A549 (cell line): ENCODE measurements at regions not wholly inside any gene's neighbourhood (a gene's known extent, or its start where the extent isn't known, plus 50 kb on each side); places are given as distances from the start of the nearest gene placed in this dataset.
A peak's percentile ranks its signal among the peaks of the same experiment; 100 is the strongest.

Experiments
- ATAC-seq, 2 experiments: fragments of 200-7000 bp in 1 of 2; fragments of >200 bp in 1 of 2; cut with Nextera tagmentation in 1 of 2; cut with Tn5 transposase in 1 of 2; 3 replicates each; pipeline versions ENCODE4 v1.8.0 to v1.9.1; 2018 to 2020; ENCODE audit warnings: mild to moderate bottlenecking in 1 of 2, moderate library complexity in 1 of 2
- CTCF ChIA-PET: fragments of 300-600 bp; sonication (Branson Sonifier 250); formaldehyde crosslinking; extraction: SDS; loops from one replicate; lab custom pipeline; 2021; ENCODE audit warnings: antibody characterized with exemption, inconsistent platforms; lab: Yijun Ruan, JAX
- POLR2A ChIA-PET: fragments of 350-600 bp; formaldehyde crosslinking; extraction: SDS; loops from one replicate; lab custom pipeline; 2021; ENCODE audit warnings: antibody characterized with exemption, inconsistent platforms; lab: Yijun Ruan, JAX
- DNase-seq, 2 experiments: peaks; one replicate each; pipeline versions ENCODE4 v3.0.0 to v3.0.0-alpha.2; 2011 to 2016; ENCODE audit warnings: low read depth in 1 of 2, low spot score in 1 of 2
- FAIRE-seq: peaks from 2 replicates; lab custom pipeline; 2011; peaks lifted over from hg19 to GRCh38; lab: Jason Lieb, UNC
- H3K27ac ChIP-seq, 2 experiments: fragments of >200 bp; sonication (Bioruptor Twin); formaldehyde crosslinking; 3 replicates each; pipeline ENCODE4 v1.5.1; 2016 to 2017
- H3K4me1 ChIP-seq: fragments of >200 bp; sonication (Bioruptor Twin); formaldehyde crosslinking; 3 replicates; pipeline ENCODE4 v1.6.1; 2016
- H3K4me2 ChIP-seq: fragments of >200 bp; sonication (Bioruptor Twin); formaldehyde crosslinking; 3 replicates; pipeline ENCODE4 v1.6.1; 2016
- H3K4me3 ChIP-seq: fragments of >200 bp; sonication (Bioruptor Twin); formaldehyde crosslinking; 3 replicates; pipeline ENCODE4 v1.5.1; 2016
- H3K9me3 ChIP-seq: fragments of >200 bp; sonication (Bioruptor Twin); formaldehyde crosslinking; 3 replicates; pipeline ENCODE4 v1.6.1; 2016
- CHD2 ChIP-seq: fragments of 150-350 bp; IDR thresholded peaks from 2 replicates; pipeline ENCODE4 v1.6.1; 2014; ENCODE audit warnings: low read length; ENCODE audit not compliant: partially characterized antibody
- CHD4 ChIP-seq: fragments of 200-600 bp; sonication (generic); IDR thresholded peaks from 2 replicates; pipeline ENCODE4 v1.6.1; 2016; ENCODE audit warnings: antibody characterized with exemption, mild to moderate bottlenecking, borderline replicate concordance
- EHF ChIP-seq: fragments of 250-450 bp; sonication (Bioruptor Pico); IDR thresholded peaks from 2 replicates; pipeline ENCODE4 v1.5.0; 2020; ENCODE audit warnings: mild to moderate bottlenecking
- GATA3 ChIP-seq: IDR thresholded peaks from 2 replicates; pipeline ENCODE4 v1.6.1; 2012; ENCODE audit warnings: borderline replicate concordance
- HDAC2 ChIP-seq: fragments of 200-600 bp; sonication (generic); IDR thresholded peaks from 2 replicates; pipeline ENCODE4 v1.6.1; 2016
- HES2 ChIP-seq: fragments of >200 bp; sonication (Bioruptor Twin); formaldehyde crosslinking; IDR thresholded peaks from 2 replicates; pipeline ENCODE4 v1.6.1; 2016
- HEYL ChIP-seq: fragments of 250-450 bp; sonication (Bioruptor Pico); IDR thresholded peaks from 2 replicates; pipeline ENCODE4 v1.8.0; 2021; ENCODE audit warnings: mild to moderate bottlenecking, moderate library complexity
- HOXA7 ChIP-seq: fragments of 250-450 bp; sonication (Bioruptor Pico); IDR thresholded peaks from 2 replicates; pipeline ENCODE4 v1.5.0; 2020; ENCODE audit warnings: mild to moderate bottlenecking, moderate library complexity
- MAFK ChIP-seq: fragments of 450-650 bp; IDR thresholded peaks from 2 replicates; pipeline ENCODE4 v1.6.1; 2014; ENCODE audit not compliant: partially characterized antibody
- NFE2L2 ChIP-seq: fragments of 150-350 bp; conservative IDR thresholded peaks from 2 replicates; pipeline ENCODE4 v1.6.1; 2014; ENCODE audit warnings: low read length
- NR3C1 ChIP-seq: fragments of >200 bp; sonication (Bioruptor Twin); formaldehyde crosslinking; IDR thresholded peaks from 3 replicates; pipeline ENCODE4 v1.6.1; 2017
- PBX3 ChIP-seq: IDR thresholded peaks from 2 replicates; pipeline ENCODE4 v1.6.1; 2012
- PHF8 ChIP-seq: fragments of 200-600 bp; sonication (generic); IDR thresholded peaks from 2 replicates; pipeline ENCODE4 v1.6.1; 2016; ENCODE audit warnings: low read depth, mild to moderate bottlenecking, antibody characterized with exemption, moderate library complexity, borderline replicate concordance
- RAD21 ChIP-seq, 2 experiments: fragments of >200 bp in 1 of 2; sonication (Bioruptor Twin) in 1 of 2; formaldehyde crosslinking in 1 of 2; IDR thresholded peaks in 1 of 2; conservative IDR thresholded peaks in 1 of 2; 2 replicates in 1 of 2; 3 replicates in 1 of 2; pipeline ENCODE4 v1.6.1; 2012 to 2018; ENCODE audit warnings: inconsistent platforms in 1 of 2
- RCOR1 ChIP-seq: fragments of 150-350 bp; IDR thresholded peaks from 2 replicates; pipeline ENCODE4 v1.6.1; 2014; ENCODE audit warnings: antibody characterized with exemption, low read length, low read depth
- REST ChIP-seq: fragments of 200-600 bp; sonication (generic); IDR thresholded peaks from 2 replicates; pipeline ENCODE4 v1.6.1; 2016; ENCODE audit warnings: antibody characterized with exemption, mild to moderate bottlenecking, moderate library complexity
- SMC3 ChIP-seq: fragments of >200 bp; sonication (Bioruptor Twin); formaldehyde crosslinking; IDR thresholded peaks from 3 replicates; pipeline ENCODE4 v1.6.1; 2018; ENCODE audit warnings: inconsistent platforms
- WGBS: methylation state at CpG from one replicate; pipeline ENCODE4 v1.1.6; 2017; ENCODE audit errors: missing lambda C conversion rate; 5-methylcytosine and 5-hydroxymethylcytosine counted together
- TF ChIP-seq, protein P1 (sequence below): fragments of 150-350 bp; IDR thresholded peaks from 2 replicates; pipeline ENCODE4 v1.6.1; 2014; ENCODE audit warnings: low read depth, mild to moderate bottlenecking, low read length

DNA sequence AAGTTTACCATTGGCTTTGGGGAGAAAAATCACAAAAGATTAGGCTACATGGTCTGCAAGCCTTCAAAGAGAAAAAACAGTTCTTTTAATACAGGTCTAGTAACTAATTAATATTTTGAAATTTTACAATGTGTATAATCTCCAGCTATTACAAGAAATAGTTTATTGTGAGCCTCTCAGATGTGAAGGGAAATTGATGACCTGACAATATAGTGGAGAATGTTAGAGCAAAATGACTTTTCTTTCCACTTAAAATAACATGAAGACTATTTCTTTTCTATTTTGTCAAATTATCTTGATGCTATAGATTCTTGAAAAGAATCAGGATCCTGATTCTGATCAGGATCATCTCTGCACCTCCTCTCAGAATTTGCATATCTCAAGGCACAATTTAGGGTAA, 362.3 kb downstream of the PMP22 start:
- ATAC-seq (no peak), FAIRE-seq (no peak), DNase-seq (no peak)
- Histone ChIP-seq H3K27ac (no peak overlapping the region), H3K9me3 (peaks cover 8% of the 10 kb centered on the region; the same call in 2 of the 3 replicates), H3K4me2 (no peak overlapping the region), H3K4me3 (no peak overlapping the region), H3K4me1 (no peaks in the 10 kb centered on the region)
- POLR2A ChIA-PET: no interaction called here
- TF ChIP-seq HEYL (CRISPR knock-in tag): no peak
- TF ChIP-seq SMC3: no peak
- TF ChIP-seq HOXA7: no peak
- TF ChIP-seq CHD4: no peak
- no peak for TF ChIP-seq GATA3
- peak; percentile 72 for TF ChIP-seq MAFK
- TF ChIP-seq CHD2: no peak
- CTCF ChIA-PET: interaction anchor here (0.6 to 0.8 kb wide), 3 partner anchors 37 to 393 kb away, joined by 3 to 4 read pairs (median 3); no protein-coding TSS in a partner anchor

DNA sequence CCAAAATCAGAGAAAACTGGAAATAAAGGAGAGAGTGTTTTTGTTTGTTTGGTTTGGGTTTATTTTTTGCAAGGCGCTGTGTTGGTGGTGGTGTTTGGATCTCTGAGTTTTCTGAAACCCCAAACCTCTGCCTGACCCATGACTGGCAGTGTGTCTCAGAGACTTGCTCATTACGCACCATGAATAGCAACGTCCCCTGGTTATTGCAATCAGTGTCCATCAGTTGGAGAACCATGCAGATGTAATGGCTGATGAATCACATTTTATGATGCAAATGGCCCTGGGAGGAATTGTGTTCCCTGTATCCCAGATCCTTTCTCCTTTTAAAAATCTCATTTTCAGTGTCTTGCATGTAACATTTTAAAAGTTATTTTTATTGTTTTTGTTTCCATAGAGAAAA, 362.8 kb downstream of the PMP22 start:
- H3K9me3 ChIP-seq: peaks cover 8% of the 10 kb centered on the region; the same call in 2 of the 3 replicates
- no peak overlapping the region for H3K4me3 ChIP-seq
- no peak overlapping the region for H3K4me2 ChIP-seq
- no peak for ATAC-seq
- CTCF ChIA-PET: interaction anchor here (0.6 to 0.8 kb wide), 3 partner anchors 36 to 393 kb away, joined by 3 to 4 read pairs (median 3); no protein-coding TSS in a partner anchor
- WGBS: 29% methylated on average over 3 of the region's 3 CpGs
- H3K4me1 ChIP-seq: no peaks in the 10 kb centered on the region
- no peak for DNase-seq
- TF ChIP-seq, protein P1, sequence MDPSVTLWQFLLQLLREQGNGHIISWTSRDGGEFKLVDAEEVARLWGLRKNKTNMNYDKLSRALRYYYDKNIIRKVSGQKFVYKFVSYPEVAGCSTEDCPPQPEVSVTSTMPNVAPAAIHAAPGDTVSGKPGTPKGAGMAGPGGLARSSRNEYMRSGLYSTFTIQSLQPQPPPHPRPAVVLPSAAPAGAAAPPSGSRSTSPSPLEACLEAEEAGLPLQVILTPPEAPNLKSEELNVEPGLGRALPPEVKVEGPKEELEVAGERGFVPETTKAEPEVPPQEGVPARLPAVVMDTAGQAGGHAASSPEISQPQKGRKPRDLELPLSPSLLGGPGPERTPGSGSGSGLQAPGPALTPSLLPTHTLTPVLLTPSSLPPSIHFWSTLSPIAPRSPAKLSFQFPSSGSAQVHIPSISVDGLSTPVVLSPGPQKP: no peak
- no peak for TF ChIP-seq REST
- no peak overlapping the region for H3K27ac ChIP-seq
- POLR2A ChIA-PET: no interaction called here
- no peak for FAIRE-seq

DNA sequence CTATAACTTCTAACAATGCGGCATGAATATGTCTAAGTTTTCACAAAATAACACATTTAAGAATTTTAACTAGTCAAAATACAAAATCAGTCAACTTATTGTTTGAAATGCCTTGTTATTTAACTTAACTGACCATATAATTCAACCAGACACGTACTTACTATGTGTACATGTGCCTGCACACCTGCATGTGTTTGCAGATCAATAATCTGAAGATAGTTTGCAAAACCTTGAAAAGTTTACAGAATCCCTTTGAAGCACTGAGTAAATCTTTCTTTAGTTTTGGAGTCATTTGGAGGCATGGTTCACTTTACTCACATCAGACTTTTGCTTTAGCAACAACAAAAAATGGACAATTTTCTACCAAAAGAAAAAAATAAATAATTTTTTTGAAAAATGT, 363.8 kb downstream of the PMP22 start:
- POLR2A ChIA-PET: no interaction called here
- no peaks in the 10 kb centered on the region for H3K4me1 ChIP-seq
- no peak overlapping the region for H3K4me3 ChIP-seq
- DNase-seq (no peak), FAIRE-seq (peak; percentile 7), ATAC-seq (no peak)
- TF ChIP-seq PBX3 (no peak), HEYL (CRISPR knock-in tag) (no peak)
- no peak overlapping the region for H3K4me2 ChIP-seq
- no peak overlapping the region for H3K27ac ChIP-seq
- peaks cover 8% of the 10 kb centered on the region; the same call in 1 of the 3 replicates for H3K9me3 ChIP-seq
- whole genome bisulfite sequencing: 28% methylated on average over 2 of the region's 2 CpGs
- CTCF ChIA-PET: interaction anchor here (1.1 kb wide), 1 partner anchor 25 kb away, joined by 3 read pairs; no protein-coding TSS in a partner anchor

GRCh38 chr17:14886200-14886739, 378.9 kb downstream of the PMP22 start:
- H3K27ac ChIP-seq: no peak overlapping the region
- no peak overlapping the region for H3K4me3 ChIP-seq
- H3K4me1 ChIP-seq: no peaks in the 10 kb centered on the region
- H3K4me2 ChIP-seq: no peak overlapping the region
- 50% methylated on average over 2 of the region's 2 CpGs for WGBS
- TF ChIP-seq NFE2L2 (no peak), NR3C1 (no peak), RAD21 (conservative IDR thresholded peaks at IDR 0.05 in 1 of 2, IDR thresholded peaks at IDR 0.05 in 1 of 2) (peak in 1 of 2 experiments; percentile 50; a peak in 2 of 5 replicates), RCOR1 (no peak), HES2 (no peak), EHF (CRISPR knock-in tag) (no peak), PHF8 (no peak), HDAC2 (no peak)
- H3K9me3 ChIP-seq: peaks cover 35% of the 10 kb centered on the region
- CTCF ChIA-PET: interaction anchor here (0.6 to 2.3 kb wide), 5 partner anchors 9 to 40 kb away, joined by 3 to 8 read pairs (median 3); no protein-coding TSS in a partner anchor
- POLR2A ChIA-PET: no interaction called here
- FAIRE-seq (no peak), DNase-seq (peak in 1 of 2 experiments; percentile 31), ATAC-seq (peak in 1 of 2 experiments; percentile 67; a peak in 3 of 6 replicates)
